ENCODE measurements at regions not wholly inside any gene's neighbourhood (a gene's known extent, or its start where the extent isn't known, plus 50 kb on each side); places are given as distances from the start of the nearest gene placed in this dataset.
"Not testable (repeated sequence)": the region's sequence is repeated elsewhere in the genome, so short reads cannot be mapped to it uniquely, and the experiment has no call there.

DNA sequence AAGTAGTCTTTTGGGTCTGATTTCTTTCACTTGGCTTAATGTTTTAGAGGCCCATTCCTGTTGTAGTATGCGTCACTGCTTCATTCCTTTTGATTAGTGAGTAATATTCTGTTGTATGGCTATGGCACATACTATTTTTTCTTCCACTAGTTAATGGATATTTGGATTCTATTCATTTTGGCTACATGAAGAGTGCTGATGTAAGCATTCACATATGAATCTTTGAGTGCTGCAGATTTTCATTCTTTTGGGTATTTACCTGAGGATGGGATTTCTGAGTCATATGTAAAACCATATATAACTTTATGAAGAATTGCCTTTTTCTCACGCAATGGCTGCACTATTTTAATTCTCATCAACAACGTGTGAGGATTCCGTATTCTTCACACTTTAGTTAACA lies 113.6 kb downstream of the AHSP start (continued):
- TF ChIP-seq EZH2phosphoT487 (IDR thresholded peaks at IDR 0.05; ENCODE audit: unreplicated experiment): no peak

DNA sequence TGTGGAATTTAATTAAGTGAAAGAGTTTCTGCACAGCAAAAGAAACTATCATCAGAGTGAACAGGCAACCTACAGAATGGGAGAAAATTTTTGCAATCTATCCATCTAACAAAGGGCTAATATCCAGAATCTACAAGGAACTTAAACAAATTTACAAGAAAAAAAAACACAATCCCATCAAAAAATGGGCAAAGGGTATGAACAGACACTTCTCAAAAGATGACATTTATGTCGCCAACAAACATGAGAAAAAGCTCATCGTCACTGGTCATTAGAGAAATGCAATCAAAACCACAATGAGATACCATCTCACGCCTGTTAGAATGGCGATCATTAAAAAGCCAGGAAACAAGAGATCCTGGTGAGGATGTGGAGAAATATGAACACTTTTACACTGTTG lies 128.0 kb downstream of the AHSP start:
- not testable (repeated sequence) for H3K4me1 ChIP-seq (ENCODE audit: insufficient read depth); H3K4me1 Mint-ChIP-seq; H3K4me3 Mint-ChIP-seq; H3K27ac ChIP-seq (ENCODE audit: low read depth); H3K4me2 ChIP-seq; ATAC-seq; H3K36me3 ChIP-seq (ENCODE audit: insufficient read depth); H4K20me1 ChIP-seq (replicated peaks; ENCODE audit: insufficient read depth); H3K36me3 Mint-ChIP-seq (ENCODE audit: low read depth); H3K4me3 ChIP-seq; H3K9me2 ChIP-seq (ENCODE audit: insufficient read depth); DNase-seq (ENCODE audit: low spot score); H3K27me3 ChIP-seq (ENCODE audit: insufficient read depth); H3K79me2 ChIP-seq (replicated peaks; ENCODE audit: insufficient read depth); H2AFZ ChIP-seq; H3K27me3 Mint-ChIP-seq (ENCODE audit: insufficient read depth, low read depth, poor library complexity); H3K27ac Mint-ChIP-seq; H3F3A ChIP-seq (replicated peaks; ENCODE audit: low read depth)
- peaks cover 70% of the 10 kb centered on the region for H3K9me3 Mint-ChIP-seq

- no peaks in the 10 kb centered on the region for H3K27me3 Mint-ChIP-seq (ENCODE audit: insufficient read depth, low read depth, poor library complexity)
- ATAC-seq: no peak
- no peaks in the 10 kb centered on the region for H3K4me1 ChIP-seq (ENCODE audit: insufficient read depth)
Observed at GRCh38 chr16:31664683-31665482, 137.2 kb downstream of the AHSP start.

More at GRCh38 chr16:31664683-31665482, 137.2 kb downstream of the AHSP start:
- Histone ChIP-seq H3K79me2 (replicated peaks; ENCODE audit: insufficient read depth) (no peaks in the 10 kb centered on the region), H3K36me3 (ENCODE audit: insufficient read depth) (no peaks in the 10 kb centered on the region), H3K9me2 (ENCODE audit: insufficient read depth) (no peaks in the 10 kb centered on the region), H2AFZ (no peak overlapping the region), H3K27ac (ENCODE audit: low read depth) (no peak overlapping the region), H4K20me1 (replicated peaks; ENCODE audit: insufficient read depth) (no peaks in the 10 kb centered on the region), H3K4me3 (no peak overlapping the region), H3F3A (replicated peaks; ENCODE audit: low read depth) (no peaks in the 10 kb centered on the region), H3K27me3 (ENCODE audit: insufficient read depth) (no peaks in the 10 kb centered on the region), H3K4me2 (no peak overlapping the region)
- Mint-ChIP-seq H3K9me3 (peaks cover 93% of the 10 kb centered on the region), H3K4me1 (no peaks in the 10 kb centered on the region), H3K4me3 (no peak overlapping the region), H3K27ac (no peak overlapping the region), H3K36me3 (ENCODE audit: low read depth) (peaks cover 21% of the 10 kb centered on the region; the same call in 2 of the 3 replicates)
- TF ChIP-seq, protein P1, sequence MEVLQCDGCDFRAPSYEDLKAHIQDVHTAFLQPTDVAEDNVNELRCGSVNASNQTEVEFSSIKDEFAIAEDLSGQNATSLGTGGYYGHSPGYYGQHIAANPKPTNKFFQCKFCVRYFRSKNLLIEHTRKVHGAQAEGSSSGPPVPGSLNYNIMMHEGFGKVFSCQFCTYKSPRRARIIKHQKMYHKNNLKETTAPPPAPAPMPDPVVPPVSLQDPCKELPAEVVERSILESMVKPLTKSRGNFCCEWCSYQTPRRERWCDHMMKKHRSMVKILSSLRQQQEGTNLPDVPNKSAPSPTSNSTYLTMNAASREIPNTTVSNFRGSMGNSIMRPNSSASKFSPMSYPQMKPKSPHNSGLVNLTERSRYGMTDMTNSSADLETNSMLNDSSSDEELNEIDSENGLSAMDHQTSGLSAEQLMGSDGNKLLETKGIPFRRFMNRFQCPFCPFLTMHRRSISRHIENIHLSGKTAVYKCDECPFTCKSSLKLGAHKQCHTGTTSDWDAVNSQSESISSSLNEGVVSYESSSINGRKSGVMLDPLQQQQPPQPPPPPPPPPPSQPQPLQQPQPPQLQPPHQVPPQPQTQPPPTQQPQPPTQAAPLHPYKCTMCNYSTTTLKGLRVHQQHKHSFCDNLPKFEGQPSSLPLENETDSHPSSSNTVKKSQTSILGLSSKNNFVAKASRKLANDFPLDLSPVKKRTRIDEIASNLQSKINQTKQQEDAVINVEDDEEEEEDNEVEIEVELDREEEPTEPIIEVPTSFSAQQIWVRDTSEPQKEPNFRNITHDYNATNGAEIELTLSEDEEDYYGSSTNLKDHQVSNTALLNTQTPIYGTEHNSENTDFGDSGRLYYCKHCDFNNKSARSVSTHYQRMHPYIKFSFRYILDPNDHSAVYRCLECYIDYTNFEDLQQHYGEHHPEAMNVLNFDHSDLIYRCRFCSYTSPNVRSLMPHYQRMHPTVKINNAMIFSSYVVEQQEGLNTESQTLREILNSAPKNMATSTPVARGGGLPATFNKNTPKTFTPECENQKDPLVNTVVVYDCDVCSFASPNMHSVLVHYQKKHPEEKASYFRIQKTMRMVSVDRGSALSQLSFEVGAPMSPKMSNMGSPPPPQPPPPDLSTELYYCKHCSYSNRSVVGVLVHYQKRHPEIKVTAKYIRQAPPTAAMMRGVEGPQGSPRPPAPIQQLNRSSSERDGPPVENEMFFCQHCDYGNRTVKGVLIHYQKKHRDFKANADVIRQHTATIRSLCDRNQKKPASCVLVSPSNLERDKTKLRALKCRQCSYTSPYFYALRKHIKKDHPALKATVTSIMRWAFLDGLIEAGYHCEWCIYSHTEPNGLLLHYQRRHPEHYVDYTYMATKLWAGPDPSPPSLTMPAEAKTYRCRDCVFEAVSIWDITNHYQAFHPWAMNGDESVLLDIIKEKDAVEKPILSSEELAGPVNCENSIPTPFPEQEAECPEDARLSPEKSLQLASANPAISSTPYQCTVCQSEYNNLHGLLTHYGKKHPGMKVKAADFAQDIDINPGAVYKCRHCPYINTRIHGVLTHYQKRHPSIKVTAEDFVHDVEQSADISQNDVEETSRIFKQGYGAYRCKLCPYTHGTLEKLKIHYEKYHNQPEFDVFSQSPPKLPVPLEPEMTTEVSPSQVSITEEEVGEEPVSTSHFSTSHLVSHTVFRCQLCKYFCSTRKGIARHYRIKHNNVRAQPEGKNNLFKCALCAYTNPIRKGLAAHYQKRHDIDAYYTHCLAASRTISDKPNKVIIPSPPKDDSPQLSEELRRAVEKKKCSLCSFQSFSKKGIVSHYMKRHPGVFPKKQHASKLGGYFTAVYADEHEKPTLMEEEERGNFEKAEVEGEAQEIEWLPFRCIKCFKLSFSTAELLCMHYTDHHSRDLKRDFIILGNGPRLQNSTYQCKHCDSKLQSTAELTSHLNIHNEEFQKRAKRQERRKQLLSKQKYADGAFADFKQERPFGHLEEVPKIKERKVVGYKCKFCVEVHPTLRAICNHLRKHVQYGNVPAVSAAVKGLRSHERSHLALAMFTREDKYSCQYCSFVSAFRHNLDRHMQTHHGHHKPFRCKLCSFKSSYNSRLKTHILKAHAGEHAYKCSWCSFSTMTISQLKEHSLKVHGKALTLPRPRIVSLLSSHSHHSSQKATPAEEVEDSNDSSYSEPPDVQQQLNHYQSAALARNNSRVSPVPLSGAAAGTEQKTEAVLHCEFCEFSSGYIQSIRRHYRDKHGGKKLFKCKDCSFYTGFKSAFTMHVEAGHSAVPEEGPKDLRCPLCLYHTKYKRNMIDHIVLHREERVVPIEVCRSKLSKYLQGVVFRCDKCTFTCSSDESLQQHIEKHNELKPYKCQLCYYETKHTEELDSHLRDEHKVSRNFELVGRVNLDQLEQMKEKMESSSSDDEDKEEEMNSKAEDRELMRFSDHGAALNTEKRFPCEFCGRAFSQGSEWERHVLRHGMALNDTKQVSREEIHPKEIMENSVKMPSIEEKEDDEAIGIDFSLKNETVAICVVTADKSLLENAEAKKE (CRISPR knock-in tag; IDR thresholded peaks at IDR 0.05): no peak
- TF ChIP-seq STAT1 (IDR thresholded peaks at IDR 0.05; ENCODE audit: unreplicated experiment): no peak
- no peak for TF ChIP-seq EZH2phosphoT487 (IDR thresholded peaks at IDR 0.05; ENCODE audit: unreplicated experiment)
- DNase-seq (ENCODE audit: low spot score): no peak
